ENCODE measurements at regions not wholly inside any gene's neighbourhood (a gene's known extent, or its start where the extent isn't known, plus 50 kb on each side); places are given as distances from the start of the nearest gene placed in this dataset.
"Not testable (repeated sequence)": the region's sequence is repeated elsewhere in the genome, so short reads cannot be mapped to it uniquely, and the experiment has no call there.

GRCh38 chr6:156438350-156438923 is 338.7 kb upstream of the ARID1B start:
- DNase-seq: no peak

GRCh38 chr6:156437121-156437879 is 339.9 kb upstream of the ARID1B start:
- DNase-seq: no peak

- no peak for DNase-seq
Observed at GRCh38 chr6:156434795-156435190, 342.4 kb upstream of the ARID1B start.

GRCh38 chr6:156434049-156434794 is 343.0 kb upstream of the ARID1B start:
- no peak for DNase-seq

GRCh38 chr6:156432543-156432942 is 344.6 kb upstream of the ARID1B start:
- no peak for DNase-seq

- no peak for DNase-seq
Observed at GRCh38 chr6:156430386-156430785, 346.8 kb upstream of the ARID1B start.

GRCh38 chr6:156427345-156427744 is 349.8 kb upstream of the ARID1B start:
- no peak for DNase-seq

- no peak for DNase-seq
Observed at GRCh38 chr6:156425359-156426020, 351.7 kb upstream of the ARID1B start.

GRCh38 chr6:156423829-156424228 is 353.3 kb upstream of the ARID1B start:
- DNase-seq: no peak

GRCh38 chr6:156423075-156423474 is 354.1 kb upstream of the ARID1B start:
- no peak for DNase-seq

- DNase-seq: no peak
Observed at GRCh38 chr6:156421933-156422332, 355.2 kb upstream of the ARID1B start.

GRCh38 chr6:156421301-156421700 is 355.9 kb upstream of the ARID1B start:
- not testable (repeated sequence) for DNase-seq

GRCh38 chr6:156420172-156420993 is 356.8 kb upstream of the ARID1B start:
- DNase-seq: no peak

- DNase-seq: no peak
Observed at GRCh38 chr6:156419594-156419993, 357.6 kb upstream of the ARID1B start.

GRCh38 chr6:156418253-156418652 is 358.9 kb upstream of the ARID1B start:
- DNase-seq: no peak

- DNase-seq: no peak
Observed at GRCh38 chr6:156416391-156416790, 360.8 kb upstream of the ARID1B start.

GRCh38 chr6:156413154-156413553 is 364.0 kb upstream of the ARID1B start:
- no peak for DNase-seq

GRCh38 chr6:156410649-156411048 is 366.5 kb upstream of the ARID1B start:
- no peak for DNase-seq

GRCh38 chr6:156408655-156409054 is 368.5 kb upstream of the ARID1B start:
- DNase-seq: no peak

- DNase-seq: no peak
Observed at GRCh38 chr6:156407334-156407733, 369.8 kb upstream of the ARID1B start.

GRCh38 chr6:156406688-156407087 is 370.5 kb upstream of the ARID1B start:
- no peak for DNase-seq

GRCh38 chr6:156406099-156406498 is 371.1 kb upstream of the ARID1B start:
- no peak for DNase-seq

GRCh38 chr6:156402628-156403027 is 374.6 kb upstream of the ARID1B start:
- no peak for DNase-seq

Data from activated CD8-positive, alpha-beta memory T cell treated with anti-CD3 and anti-CD28 coated beads for 24 hours (primary cell).